HPDE6-E6E7 (cell line): ENCODE measurements at regions not wholly inside any gene's neighbourhood (a gene's known extent, or its start where the extent isn't known, plus 50 kb on each side); places are given as distances from the start of the nearest gene placed in this dataset.

Experiments
- DNase-seq: peaks from one replicate; pipeline ENCODE4 v3.0.0; 2011; ENCODE audit warnings: missing footprints; ENCODE audit errors: extremely low spot score

GRCh38 chr11:70675697-70676374, 277.5 kb downstream of the CTTN start:
- no peak for DNase-seq

- no peak for DNase-seq
Observed at GRCh38 chr11:70677232-70677916, 279.0 kb downstream of the CTTN start.

DNA sequence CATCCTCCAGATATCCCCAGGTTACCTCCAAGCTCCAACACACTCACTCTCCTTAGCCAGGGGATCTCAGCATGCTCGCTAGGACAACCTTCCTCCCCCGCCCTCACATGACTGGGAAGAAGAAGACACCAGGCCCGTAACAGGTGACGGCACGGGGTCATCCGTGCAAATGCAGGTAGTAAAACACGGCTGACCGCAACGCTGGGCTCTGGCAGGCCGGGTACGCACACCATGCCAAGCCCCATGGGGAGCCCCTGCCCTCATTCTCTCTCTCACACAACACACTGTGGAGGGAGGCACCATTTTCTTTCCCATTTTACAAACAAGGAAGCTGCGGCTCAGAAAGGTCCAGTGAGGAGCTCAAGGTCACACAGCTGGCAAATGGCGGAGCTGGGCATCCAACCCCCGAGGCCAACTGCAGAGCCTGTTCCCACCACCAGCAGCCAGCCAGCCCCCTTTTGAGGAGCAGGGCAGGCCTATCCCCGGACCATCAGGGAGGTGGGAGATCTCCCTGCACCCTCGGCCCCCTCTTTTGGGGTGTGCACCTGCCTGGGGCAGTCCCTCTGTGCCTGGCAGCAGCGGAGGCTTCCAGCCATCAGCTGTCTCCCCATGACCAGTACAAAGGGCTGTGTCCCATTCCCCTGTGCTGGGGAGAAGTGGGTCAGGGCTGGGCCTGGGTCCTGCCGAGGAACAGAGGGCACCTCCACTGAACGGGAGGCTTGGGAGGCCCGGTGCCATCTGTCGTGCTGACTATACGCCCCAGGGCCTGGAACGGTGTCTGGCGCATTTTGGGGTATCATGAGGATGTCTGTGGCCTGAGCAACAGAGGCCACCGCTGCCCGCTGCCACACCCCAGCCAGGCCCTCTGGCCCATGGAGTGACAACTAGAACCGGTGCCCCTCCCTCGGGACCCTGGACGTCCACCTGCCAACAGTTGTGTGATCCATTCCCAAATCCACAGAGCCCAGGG, 280.9 kb downstream of the CTTN start:
- no peak for DNase-seq

DNA sequence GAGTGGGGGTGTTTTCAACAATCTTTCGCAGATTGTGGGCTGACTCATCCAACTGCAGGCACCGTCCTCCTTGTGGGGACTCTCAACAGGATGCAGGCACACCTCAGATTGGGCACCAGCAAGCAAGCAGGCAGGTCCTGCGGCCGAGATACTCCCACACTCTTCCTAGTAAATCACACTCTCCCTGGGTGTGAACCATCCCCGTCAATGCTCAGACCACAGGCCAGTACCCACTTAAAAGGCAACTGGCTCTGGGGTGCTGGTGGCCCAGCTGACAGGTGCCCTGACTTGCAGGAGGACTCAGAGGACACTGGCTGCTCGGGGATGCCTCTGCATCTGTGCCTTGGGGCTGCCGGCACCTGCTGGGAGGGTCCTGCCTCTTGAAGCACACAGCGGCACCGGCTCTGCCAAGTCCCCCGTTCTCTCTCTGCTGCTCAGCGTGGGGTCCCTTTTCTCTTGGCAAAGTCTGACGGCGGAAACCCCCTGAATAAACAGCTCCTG, 282.5 kb downstream of the CTTN start:
- DNase-seq, result no peak

DNA sequence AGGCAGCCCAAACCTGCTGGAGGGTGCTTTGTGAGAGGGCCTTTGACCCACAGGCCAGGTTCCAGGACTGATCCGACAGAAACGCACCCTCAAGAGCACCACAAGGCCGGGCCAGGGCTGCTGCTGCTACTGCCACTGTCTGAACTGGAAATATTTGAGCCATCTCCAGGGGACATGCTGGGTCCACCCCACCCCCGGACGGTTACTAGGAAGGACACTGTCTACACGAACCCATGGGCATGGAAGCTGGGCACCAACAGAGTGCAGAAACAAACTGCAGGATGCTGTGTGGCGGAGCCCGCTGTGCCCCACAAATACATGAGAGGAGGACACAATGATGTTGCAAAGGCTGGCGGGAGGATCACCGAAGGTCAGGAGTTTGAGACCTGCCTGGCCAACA, 283.7 kb downstream of the CTTN start:
- no peak for DNase-seq

DNA sequence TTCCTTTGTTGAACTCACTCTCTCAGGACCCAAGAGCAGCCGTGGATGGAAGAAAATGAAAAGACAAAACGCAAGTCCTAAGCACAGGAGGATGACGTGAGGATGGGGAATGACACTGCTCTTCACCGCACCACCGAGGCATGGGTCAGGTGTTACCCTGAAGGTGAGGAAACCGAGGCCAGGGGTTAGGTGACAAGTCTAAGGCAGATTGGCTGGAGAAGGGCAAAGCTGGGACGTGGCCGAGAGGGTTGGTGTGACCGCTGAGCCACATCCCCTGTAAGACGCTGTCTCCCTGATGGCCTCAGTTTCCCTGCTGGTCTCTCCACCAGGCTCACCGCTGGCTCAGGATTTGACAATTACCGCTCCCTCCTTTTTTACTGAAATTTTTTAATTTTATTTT, 284.4 kb downstream of the CTTN start:
- no peak for DNase-seq

DNA sequence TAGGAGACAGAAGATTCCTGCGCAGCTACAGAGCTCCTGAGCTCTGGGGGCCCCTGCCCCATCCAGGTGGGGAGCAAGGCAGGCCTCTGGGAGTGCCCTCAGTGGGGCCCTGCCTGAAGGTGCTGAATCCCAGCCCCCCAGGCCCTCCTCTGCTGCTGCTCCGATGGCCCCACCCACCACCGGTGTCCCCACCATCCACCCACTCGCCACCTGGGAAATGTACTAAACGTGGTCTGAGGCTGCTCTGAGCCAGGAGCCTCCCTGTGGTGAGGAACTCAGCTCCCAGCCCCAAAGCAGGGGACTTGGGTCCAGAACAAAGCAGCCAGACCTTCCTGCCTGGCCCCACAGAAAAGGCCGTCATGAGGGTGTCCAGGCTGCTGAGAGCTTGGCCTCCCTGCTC, 289.4 kb downstream of the CTTN start:
- no peak for DNase-seq

GRCh38 chr11:70688142-70688541, 289.8 kb downstream of the CTTN start:
- no peak for DNase-seq

DNA sequence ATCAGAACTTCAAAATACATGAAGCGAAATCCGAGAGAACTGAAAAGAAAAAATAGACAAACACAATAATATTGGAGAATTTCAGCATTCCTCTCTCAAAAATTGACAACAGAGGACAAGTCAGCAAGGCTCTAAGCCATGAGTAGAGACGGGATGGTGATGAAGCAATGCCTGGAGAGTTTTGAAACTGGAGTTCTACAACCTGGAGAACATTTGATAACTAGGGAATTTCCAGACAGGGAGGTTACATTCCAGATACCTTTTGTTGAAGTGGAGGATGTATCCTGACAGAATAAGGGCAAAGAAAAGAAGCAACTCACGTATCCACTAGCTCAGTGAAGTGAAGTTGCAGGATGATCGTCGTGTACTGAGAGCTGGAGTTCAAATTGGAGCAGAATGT, 291.4 kb downstream of the CTTN start:
- DNase-seq, result no peak

- no peak for DNase-seq
Observed at GRCh38 chr11:70692131-70692530, 293.8 kb downstream of the CTTN start.

- no peak for DNase-seq
Observed at GRCh38 chr11:70694371-70694770, 296.0 kb downstream of the CTTN start.

DNA sequence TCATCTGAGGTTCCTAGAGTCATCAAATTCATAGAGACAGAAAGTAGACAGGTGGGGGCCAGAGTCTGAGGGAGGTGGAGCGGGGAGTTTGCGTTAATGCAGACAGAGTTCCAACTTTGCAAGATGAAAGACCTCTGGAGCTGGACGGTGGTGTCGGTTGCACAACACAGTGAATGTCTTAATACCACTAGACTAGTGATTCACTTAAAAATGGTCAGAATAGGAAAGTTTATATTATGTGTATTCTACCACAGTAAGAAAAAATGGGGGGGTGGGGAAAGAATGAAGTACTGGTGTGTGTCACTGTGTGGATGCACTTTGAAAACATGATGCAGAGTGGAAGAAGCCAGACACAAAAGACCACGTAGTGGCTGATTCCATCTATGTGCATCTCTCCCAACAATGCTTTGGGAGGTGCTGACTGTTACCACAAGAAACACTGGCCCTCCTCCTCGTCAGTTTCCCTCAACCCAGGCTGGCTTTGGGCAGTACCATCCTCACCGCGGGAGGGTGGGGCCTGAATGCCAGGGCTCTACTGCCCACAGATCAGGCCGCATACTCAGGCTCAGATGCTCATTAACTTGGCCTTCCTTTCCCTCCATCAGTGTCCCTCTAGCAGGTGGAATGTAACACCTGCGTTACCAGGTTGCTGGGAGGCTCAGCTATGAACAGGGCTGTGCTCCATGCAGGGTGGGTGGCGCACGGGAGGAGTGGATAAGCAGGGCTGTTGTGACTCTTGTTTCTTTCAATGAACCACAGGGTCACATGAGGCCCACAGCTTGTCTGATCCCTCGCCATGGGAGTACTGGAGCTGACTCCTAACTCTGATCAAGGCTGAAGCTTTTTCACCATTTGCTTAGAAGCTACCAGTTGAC, 297.0 kb downstream of the CTTN start:
- no peak for DNase-seq

DNA sequence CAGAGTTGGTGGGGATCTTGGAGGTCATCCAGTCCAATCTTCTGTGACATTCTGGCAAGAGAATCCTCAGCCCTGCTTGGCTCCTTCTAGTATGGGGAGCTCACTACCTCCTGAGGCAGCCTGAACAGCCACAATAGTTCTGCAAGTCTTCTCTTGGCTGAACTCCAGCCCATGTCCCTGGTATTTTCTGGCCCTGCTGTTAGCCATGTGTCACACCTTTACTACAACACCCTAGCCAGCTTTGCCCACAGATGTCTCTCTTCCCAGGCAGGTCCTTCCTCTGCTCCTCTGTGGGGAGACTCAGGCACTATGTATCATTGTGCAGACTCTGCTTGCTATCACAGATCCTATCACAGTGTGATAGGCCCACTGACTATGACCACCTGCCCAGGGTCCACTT, 297.7 kb downstream of the CTTN start:
- DNase-seq, result no peak

DNA sequence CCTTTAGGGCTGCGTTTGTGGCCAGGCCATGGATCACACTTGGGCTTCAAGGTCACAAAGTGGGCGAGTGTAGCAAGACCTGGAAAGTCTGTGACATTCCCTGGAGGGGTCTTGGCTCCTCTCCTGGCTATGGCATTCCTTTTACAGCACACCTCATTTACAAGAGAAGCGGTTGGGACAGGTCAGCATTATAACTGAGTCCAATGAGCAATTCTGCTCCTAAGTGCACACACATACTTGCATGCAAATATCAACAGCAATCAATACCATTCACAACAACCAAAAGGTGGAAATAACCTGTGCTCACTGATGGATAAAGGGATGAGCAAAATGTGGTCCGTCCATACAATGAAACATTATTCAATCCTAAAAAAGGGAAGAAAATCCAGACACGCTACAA, 298.2 kb downstream of the CTTN start:
- DNase-seq, result no peak

- no peak for DNase-seq
Observed at GRCh38 chr11:70697701-70698100, 299.4 kb downstream of the CTTN start.

- no peak for DNase-seq
Observed at GRCh38 chr11:70698871-70699270, 300.5 kb downstream of the CTTN start.

DNA sequence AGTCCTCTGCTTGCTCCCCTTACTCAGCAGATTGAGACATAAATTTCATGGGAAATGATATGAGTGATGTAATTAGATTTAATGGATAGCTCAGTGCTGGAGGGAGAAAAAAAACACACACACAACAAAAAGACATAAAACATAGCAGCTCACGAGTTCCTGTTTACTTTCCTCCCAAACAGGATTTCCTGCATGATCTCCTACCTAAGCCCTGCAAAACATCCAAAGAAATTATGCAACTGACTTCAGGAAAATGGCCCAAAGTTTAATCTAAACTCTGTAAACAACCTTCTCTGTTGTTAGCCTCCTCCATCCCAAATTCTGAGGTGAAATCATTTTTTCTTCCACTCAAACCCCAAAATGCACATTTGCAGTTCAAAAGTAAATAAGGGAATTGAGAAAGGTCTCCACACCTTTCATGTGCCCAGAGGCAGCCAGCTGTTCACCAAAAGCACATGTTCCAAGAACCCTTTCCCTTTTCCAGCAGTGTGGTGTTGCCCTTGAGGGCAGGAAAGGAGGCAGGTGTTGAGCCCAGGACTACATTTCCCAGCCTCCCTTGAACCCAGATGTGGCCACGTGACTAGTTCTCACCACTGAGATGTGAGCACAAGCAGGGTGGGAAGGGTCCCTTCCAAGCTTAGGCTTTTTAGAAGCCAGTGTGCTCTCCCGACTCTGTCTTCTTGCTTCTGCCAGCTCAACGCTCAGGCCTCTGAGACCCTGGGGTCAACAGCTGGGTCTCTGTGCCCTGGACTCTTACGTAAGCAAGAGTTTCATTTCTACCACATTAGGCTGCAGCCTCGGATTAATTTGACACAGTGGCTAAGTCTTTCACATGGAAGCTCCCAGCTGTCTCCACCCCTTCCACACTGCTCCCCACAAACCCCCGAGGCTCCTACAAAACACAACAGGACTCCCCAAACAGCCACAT, 301.2 kb downstream of the CTTN start:
- DNase-seq, result no peak

- no peak for DNase-seq
Observed at GRCh38 chr11:70700453-70700852, 302.1 kb downstream of the CTTN start.

- DNase-seq, result no peak
Observed at GRCh38 chr11:70700871-70701270, 302.5 kb downstream of the CTTN start.

DNA sequence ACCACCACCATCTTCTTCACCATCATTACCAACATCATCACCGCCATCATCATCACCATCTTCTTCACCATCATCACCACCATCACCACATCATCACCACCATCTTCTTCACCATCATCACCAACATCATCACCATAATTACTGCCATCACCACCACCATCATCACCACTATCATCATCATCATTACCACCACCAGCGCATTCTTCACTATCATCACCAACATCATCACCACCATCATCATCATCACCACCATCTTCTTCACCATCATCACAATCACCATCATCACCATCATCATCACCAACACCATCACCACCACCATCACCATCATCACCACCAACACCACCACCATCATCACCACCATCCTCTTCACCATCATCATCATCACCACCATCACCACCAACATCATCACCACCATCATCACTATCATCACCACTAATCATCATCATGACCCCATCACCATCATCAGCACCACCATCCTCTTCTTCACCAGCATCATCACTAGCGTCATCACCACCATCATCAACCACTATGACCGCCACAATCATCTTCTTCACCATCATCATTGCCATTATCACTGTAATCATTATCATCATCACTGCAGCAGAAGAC, 303.8 kb downstream of the CTTN start:
- DNase-seq, result no peak
